NT2/D1 (cell line): ENCODE measurements at regions not wholly inside any gene's neighbourhood (a gene's known extent, or its start where the extent isn't known, plus 50 kb on each side); places are given as distances from the start of the nearest gene placed in this dataset.
"Not testable (repeated sequence)": the region's sequence is repeated elsewhere in the genome, so short reads cannot be mapped to it uniquely, and the experiment has no call there.

Experiments
- SUZ12 ChIP-seq: IDR thresholded peaks from 2 replicates; pipeline ENCODE4 v1.6.1; 2011; ENCODE audit not compliant: insufficient read length, insufficient read depth; ENCODE audit errors: extremely low read depth
- YY1 ChIP-seq: IDR thresholded peaks from 2 replicates; pipeline ENCODE4 v1.6.1; 2011; ENCODE audit not compliant: insufficient read length, insufficient read depth
- ZNF274 ChIP-seq: IDR thresholded peaks from 2 replicates; pipeline ENCODE4 v1.6.1; 2011; ENCODE audit warnings: mild to moderate bottlenecking, low read depth, low read length

- not testable (repeated sequence) for TF ChIP-seq YY1, ZNF274, SUZ12
Observed at GRCh38 chr16:59096682-59097081, 362.6 kb upstream of the GOT2 start.
